Activated T-cell treated with anti-CD3 and anti-CD28 coated beads, Interleukin-2, amount 50 U/mL, for 24 hours (primary cell): ENCODE measurements at regions not wholly inside any gene's neighbourhood (a gene's known extent, or its start where the extent isn't known, plus 50 kb on each side); places are given as distances from the start of the nearest gene placed in this dataset.
"Not testable (repeated sequence)": the region's sequence is repeated elsewhere in the genome, so short reads cannot be mapped to it uniquely, and the experiment has no call there.

ENCODE experiments used
- DNase-seq: peaks from one replicate; pipeline ENCODE4 v3.0.0-alpha.2; 2020
- H3K27ac Mint-ChIP-seq: 2 replicates; pipeline ENCODE4 v1.8.0; 2020; ENCODE audit warnings: mild to moderate bottlenecking, mixed read lengths
- H3K27me3 Mint-ChIP-seq: 2 replicates; pipeline ENCODE4 v1.8.0; 2020; ENCODE audit warnings: mixed read lengths
- H3K36me3 Mint-ChIP-seq: 2 replicates; pipeline ENCODE4 v1.8.0; 2020; ENCODE audit warnings: low read depth, mixed read lengths
- H3K4me1 Mint-ChIP-seq: 2 replicates; pipeline ENCODE4 v1.8.0; 2020; ENCODE audit warnings: low read depth, mixed read lengths
- H3K4me3 Mint-ChIP-seq: 2 replicates; pipeline ENCODE4 v1.8.0; 2020; ENCODE audit warnings: mild to moderate bottlenecking, moderate library complexity, mixed read lengths
- H3K9me3 Mint-ChIP-seq: 2 replicates; pipeline ENCODE4 v1.8.0; 2020; ENCODE audit warnings: mixed read lengths

DNA sequence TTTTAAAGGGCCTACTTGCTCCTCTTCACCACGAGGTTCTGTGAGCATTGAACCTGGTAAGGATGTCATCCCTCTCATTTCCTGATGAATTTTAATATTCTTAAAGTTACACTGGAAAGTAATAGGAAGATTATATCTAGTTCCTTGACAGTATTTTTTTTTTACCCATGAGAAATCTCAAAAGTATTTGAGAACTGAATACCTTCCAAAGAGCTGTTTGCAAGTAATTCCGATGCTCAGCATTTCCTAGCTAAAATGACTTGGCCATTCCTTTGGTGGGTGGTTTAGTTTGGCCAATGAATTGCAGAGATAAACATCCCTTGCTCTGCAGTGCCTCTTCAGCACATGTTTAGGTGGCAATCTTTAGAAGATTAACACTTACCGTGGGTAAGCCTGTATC, 110.2 kb upstream of the WDR1 start:
- DNase-seq = no peak
- H3K27me3 Mint-ChIP-seq = no peaks in the 10 kb centered on the region
- H3K9me3 Mint-ChIP-seq = no peaks in the 10 kb centered on the region
- no peaks in the 10 kb centered on the region for H3K36me3 Mint-ChIP-seq
- H3K27ac Mint-ChIP-seq = no peak overlapping the region
- H3K4me1 Mint-ChIP-seq = no peaks in the 10 kb centered on the region
- no peak overlapping the region for H3K4me3 Mint-ChIP-seq

GRCh38 chr4:10225096-10225495, 108.5 kb upstream of the WDR1 start:
- H3K27ac Mint-ChIP-seq = no peak overlapping the region
- no peaks in the 10 kb centered on the region for H3K36me3 Mint-ChIP-seq
- no peak overlapping the region for H3K4me3 Mint-ChIP-seq
- H3K27me3 Mint-ChIP-seq = no peaks in the 10 kb centered on the region
- H3K4me1 Mint-ChIP-seq = no peaks in the 10 kb centered on the region
- H3K9me3 Mint-ChIP-seq = no peaks in the 10 kb centered on the region
- DNase-seq = no peak

DNA sequence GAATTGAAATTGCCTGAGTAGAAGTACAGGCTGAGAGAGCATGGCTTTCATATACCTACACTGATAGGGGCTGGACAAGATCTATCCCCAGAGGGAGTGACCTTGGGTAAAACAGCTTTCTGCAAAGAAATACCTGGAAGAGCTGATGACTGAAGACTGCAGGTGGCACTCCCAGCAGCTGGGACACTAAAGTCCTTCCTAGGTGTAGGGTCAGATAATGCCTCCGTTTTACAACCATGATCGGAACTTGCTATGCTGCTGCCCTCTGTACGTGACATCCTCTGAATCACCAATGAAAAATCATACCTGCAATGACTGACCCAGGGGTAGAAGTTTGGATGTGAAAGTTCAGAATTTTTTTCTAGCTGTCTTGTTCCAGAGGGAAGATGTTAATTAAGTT, 107.2 kb upstream of the WDR1 start:
- no peaks in the 10 kb centered on the region for H3K27me3 Mint-ChIP-seq
- no peaks in the 10 kb centered on the region for H3K9me3 Mint-ChIP-seq
- no peaks in the 10 kb centered on the region for H3K36me3 Mint-ChIP-seq
- H3K4me1 Mint-ChIP-seq = no peaks in the 10 kb centered on the region
- H3K27ac Mint-ChIP-seq = no peak overlapping the region
- no peak for DNase-seq
- no peak overlapping the region for H3K4me3 Mint-ChIP-seq

- H3K36me3 Mint-ChIP-seq, H3K4me1 Mint-ChIP-seq, H3K4me3 Mint-ChIP-seq, H3K9me3 Mint-ChIP-seq, H3K27ac Mint-ChIP-seq, DNase-seq: not testable (repeated sequence)
- peaks cover 14% of the 10 kb centered on the region for H3K27me3 Mint-ChIP-seq
Observed at GRCh38 chr4:10213481-10213880, 96.9 kb upstream of the WDR1 start.

- peaks cover 20% of the 10 kb centered on the region for H3K27me3 Mint-ChIP-seq
- no peak for DNase-seq
- no peaks in the 10 kb centered on the region for H3K4me1 Mint-ChIP-seq
- no peak overlapping the region for H3K4me3 Mint-ChIP-seq
- H3K36me3 Mint-ChIP-seq = no peaks in the 10 kb centered on the region
- H3K9me3 Mint-ChIP-seq = no peaks in the 10 kb centered on the region
- no peak overlapping the region for H3K27ac Mint-ChIP-seq
Observed at GRCh38 chr4:10212901-10213300, 96.3 kb upstream of the WDR1 start.

GRCh38 chr4:10212400-10212799, 95.8 kb upstream of the WDR1 start:
- H3K4me1 Mint-ChIP-seq = no peaks in the 10 kb centered on the region
- H3K36me3 Mint-ChIP-seq = no peaks in the 10 kb centered on the region
- peaks cover 21% of the 10 kb centered on the region for H3K27me3 Mint-ChIP-seq

DNA sequence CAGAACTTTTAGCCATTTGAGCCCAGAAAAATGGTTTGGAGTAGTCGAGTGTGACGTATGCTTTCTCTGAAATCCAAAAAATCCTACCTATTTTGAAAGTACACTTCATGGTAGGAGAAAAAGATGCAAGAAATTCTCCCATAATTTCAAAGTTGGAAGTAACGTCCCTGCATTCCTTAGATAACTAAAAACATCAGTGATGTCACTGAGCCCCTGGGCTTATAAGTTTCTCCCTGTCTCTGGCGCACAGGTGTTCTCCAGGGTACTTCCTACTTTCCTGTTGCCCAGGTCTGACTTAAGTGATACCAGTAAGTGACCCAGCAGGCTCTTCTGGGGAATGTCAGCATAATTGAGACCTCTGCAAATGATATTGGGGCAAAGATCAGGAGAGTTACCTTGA, 90.5 kb upstream of the WDR1 start:
- H3K9me3 Mint-ChIP-seq = no peaks in the 10 kb centered on the region
- no peak overlapping the region for H3K27ac Mint-ChIP-seq
- H3K27me3 Mint-ChIP-seq = peaks cover 22% of the 10 kb centered on the region
- DNase-seq = no peak
- H3K4me1 Mint-ChIP-seq = no peaks in the 10 kb centered on the region
- no peak overlapping the region for H3K4me3 Mint-ChIP-seq
- no peaks in the 10 kb centered on the region for H3K36me3 Mint-ChIP-seq

More at GRCh38 chr4:10212400-10212799, 95.8 kb upstream of the WDR1 start:
- DNase-seq = no peak
- H3K9me3 Mint-ChIP-seq = no peaks in the 10 kb centered on the region
- H3K4me3 Mint-ChIP-seq = no peak overlapping the region
- H3K27ac Mint-ChIP-seq = no peak overlapping the region

DNA sequence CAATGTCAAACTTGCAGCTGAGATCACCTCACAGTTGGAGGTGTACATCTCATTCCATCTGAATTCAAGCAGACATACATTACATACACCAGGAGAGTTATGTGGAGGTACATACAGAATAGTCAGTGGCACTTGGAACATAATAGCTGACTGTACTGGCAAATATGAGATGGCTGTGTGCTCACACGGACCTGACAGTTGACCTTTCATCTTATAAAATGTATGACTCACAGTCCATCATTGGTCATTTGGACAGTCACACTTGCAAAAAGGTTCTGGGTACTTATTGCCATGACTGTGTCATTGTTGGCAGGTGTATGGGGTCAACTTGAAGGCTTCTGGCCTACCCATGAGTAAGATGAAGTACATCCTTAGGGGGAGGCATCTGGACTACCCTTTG, 88.6 kb upstream of the WDR1 start:
- DNase-seq = no peak
- Mint-ChIP-seq H3K27me3 (peaks cover 16% of the 10 kb centered on the region), H3K27ac (no peak overlapping the region), H3K4me1 (no peaks in the 10 kb centered on the region), H3K36me3 (no peaks in the 10 kb centered on the region), H3K4me3 (no peak overlapping the region), H3K9me3 (no peaks in the 10 kb centered on the region)

DNA sequence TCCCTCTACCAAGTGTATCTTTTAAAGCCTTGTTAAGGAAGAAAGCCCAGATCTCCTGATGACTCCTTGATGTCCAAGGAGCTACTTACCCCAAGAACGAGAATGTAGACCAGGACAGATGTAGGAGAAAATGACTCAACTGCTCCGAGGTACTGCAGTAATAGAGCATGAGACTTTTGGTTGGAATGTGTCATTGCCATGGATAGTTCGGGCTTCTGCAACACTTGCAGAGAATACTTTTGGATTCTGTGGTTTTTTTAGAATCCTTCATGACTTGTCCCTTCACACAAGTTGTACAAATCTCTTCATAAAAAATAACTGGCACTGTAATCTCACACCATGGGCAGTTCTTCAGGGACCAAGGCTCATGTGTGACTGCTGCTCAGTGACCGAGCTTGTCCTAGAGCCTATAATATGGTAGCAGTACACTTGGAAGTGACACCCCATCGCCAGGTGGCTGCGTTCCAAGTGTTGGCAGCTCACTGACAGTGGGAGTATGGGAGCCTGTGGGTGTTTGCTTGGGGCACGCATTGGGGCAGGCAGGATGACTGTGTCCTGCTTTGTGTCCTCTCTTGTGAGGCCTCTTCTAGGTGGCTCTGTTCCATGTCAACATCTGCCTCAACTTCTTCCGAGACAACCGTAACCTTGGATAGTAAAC, 87.9 kb upstream of the WDR1 start:
- no peak for DNase-seq
- Mint-ChIP-seq H3K4me1 (no peaks in the 10 kb centered on the region), H3K9me3 (no peaks in the 10 kb centered on the region), H3K4me3 (no peak overlapping the region), H3K27me3 (peaks cover 16% of the 10 kb centered on the region), H3K36me3 (no peaks in the 10 kb centered on the region), H3K27ac (no peak overlapping the region)

DNA sequence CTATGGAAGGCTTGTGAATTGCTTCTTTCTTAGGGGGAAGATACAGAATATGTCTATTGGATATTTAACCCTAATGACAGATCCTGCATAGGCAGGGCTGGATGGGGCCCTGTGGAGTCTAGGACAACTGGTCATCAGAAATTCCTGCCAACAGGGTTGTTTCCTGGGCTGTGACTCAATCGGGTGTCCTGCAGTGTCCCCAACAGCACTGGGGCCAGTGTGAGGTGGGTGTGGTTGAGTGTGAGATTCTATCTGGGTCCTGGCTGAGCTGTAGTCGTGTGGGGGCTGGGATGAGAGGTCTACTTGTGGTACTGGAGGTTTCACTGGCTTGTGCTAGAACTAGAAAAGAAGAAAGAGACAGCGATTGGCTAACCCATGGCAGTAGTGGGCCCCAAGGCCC, 87.3 kb upstream of the WDR1 start:
- Mint-ChIP-seq H3K4me1 (no peaks in the 10 kb centered on the region), H3K4me3 (no peak overlapping the region), H3K9me3 (no peaks in the 10 kb centered on the region), H3K27ac (no peak overlapping the region), H3K36me3 (no peaks in the 10 kb centered on the region), H3K27me3 (peaks cover 11% of the 10 kb centered on the region)
- DNase-seq = no peak

DNA sequence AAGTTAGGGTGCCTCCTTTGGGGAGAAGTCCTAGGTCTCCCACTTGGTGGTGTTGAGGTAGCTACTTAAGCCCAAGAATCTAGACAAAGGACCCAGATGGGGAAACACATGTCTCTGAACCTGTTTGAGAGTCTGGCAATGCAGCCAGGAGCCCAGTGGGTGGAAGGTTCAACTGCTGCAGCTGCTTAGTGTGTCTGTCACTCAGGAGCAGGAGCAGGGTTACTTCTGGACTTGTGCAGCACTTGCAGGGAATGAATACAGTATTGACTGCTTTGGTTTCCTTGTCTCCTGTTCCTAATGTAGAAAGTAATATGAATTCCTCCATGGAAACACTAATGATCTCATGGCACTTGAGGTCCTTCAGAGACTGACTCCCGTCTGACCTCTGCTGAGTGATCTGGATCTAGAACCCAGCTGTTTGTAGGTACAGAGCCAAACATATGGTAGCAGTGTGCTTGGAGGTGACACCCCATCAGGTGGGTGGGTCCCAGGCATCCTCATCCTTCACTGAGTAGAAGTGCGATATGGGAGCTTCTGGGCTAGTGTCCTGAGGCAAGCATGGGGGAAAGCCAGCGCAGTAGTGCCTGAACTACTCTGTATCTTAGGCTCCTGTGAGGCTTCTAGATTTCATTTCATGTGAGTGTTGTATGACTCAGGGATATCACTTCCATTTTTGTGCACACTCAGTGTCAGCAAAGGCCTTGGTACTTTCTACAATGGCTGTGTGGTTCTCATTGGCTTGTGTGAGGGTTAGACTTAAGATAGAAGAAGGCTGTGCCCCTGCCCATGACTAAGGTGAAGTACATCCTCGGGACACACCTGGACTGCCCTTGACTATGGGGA, 85.0 kb upstream of the WDR1 start:
- Mint-ChIP-seq H3K9me3 (no peaks in the 10 kb centered on the region), H3K4me3 (no peak overlapping the region), H3K27ac (no peak overlapping the region), H3K27me3 (no peaks in the 10 kb centered on the region), H3K4me1 (no peaks in the 10 kb centered on the region), H3K36me3 (no peaks in the 10 kb centered on the region)
- DNase-seq = no peak

DNA sequence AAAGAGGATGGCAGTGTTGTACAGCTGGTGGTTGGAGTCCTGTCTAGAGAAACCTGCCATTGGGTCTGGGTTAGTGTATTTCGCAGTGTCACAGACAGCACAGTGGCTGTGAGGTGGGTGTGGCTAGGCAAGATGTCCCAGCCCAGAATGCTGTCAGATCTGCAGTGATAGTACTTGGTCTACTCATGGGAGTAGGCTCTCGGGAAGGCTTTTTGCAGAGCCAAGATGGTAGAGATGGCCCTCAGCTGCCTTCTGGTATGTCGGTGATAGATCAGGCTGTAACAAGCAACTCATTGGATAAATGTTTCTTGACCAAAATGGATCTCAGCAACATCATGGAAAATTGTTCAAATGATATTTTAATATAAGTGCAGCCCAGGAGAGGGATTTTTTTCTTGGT, 84.3 kb upstream of the WDR1 start:
- H3K27ac Mint-ChIP-seq = no peak overlapping the region
- no peaks in the 10 kb centered on the region for H3K27me3 Mint-ChIP-seq
- H3K4me1 Mint-ChIP-seq = no peaks in the 10 kb centered on the region
- no peaks in the 10 kb centered on the region for H3K9me3 Mint-ChIP-seq
- no peak for DNase-seq
- H3K4me3 Mint-ChIP-seq = no peak overlapping the region
- H3K36me3 Mint-ChIP-seq = no peaks in the 10 kb centered on the region

- Mint-ChIP-seq H3K4me1 (no peaks in the 10 kb centered on the region), H3K36me3 (no peaks in the 10 kb centered on the region), H3K9me3 (no peaks in the 10 kb centered on the region), H3K27me3 (no peaks in the 10 kb centered on the region), H3K27ac (no peak overlapping the region), H3K4me3 (no peak overlapping the region)
- no peak for DNase-seq
Observed at GRCh38 chr4:10198365-10198764, 81.8 kb upstream of the WDR1 start.

- DNase-seq = no peak
- no peaks in the 10 kb centered on the region for H3K9me3 Mint-ChIP-seq
- no peak overlapping the region for H3K4me3 Mint-ChIP-seq
- no peaks in the 10 kb centered on the region for H3K27me3 Mint-ChIP-seq
- H3K4me1 Mint-ChIP-seq = no peaks in the 10 kb centered on the region
- H3K27ac Mint-ChIP-seq = no peak overlapping the region
- H3K36me3 Mint-ChIP-seq = no peaks in the 10 kb centered on the region
Observed at GRCh38 chr4:10197952-10198351, 81.4 kb upstream of the WDR1 start.

DNA sequence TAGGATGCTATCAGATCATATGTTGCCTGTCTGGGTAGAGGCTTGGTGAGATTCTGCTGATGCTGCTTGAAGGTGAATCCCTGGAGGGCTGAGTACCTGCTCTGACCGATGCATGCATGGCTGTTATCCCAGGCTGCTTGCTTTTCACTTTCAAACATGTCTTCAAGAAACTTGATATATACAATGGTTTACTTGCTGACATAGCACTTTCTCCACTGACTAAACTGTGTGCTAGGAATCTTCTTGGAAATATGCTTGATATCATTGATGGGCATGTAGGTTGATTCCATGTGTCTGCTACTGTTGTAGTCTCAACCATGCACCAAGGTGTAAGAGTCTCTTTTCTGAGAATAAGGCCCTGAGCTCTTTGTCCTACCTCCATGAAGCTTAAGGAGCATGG, 79.6 kb upstream of the WDR1 start:
- Mint-ChIP-seq H3K4me3 (no peak overlapping the region), H3K27me3 (no peaks in the 10 kb centered on the region), H3K4me1 (no peaks in the 10 kb centered on the region), H3K27ac (no peak overlapping the region), H3K36me3 (no peaks in the 10 kb centered on the region), H3K9me3 (no peaks in the 10 kb centered on the region)
- DNase-seq = no peak
